Liver (tissue), 8 donors: ENCODE measurements at regions not wholly inside any gene's neighbourhood (a gene's known extent, or its start where the extent isn't known, plus 50 kb on each side); places are given as distances from the start of the nearest gene placed in this dataset.

Source experiments
- DNase-seq: peaks from one replicate; pipeline ENCODE4 v3.0.0-alpha.2; 2017; ENCODE audit warnings: low spot score
- H3K27ac ChIP-seq, 2 donors: one replicate each; pipeline ENCODE4 v1.7.0; 2013; ENCODE audit warnings: inconsistent platforms in 2 of 2, low read length in 2 of 2, control low read depth in 1 of 2, low read depth in 1 of 2, mild to moderate bottlenecking in 1 of 2
- H3K27me3 ChIP-seq, 4 donors: one replicate each; pipeline versions ENCODE4 v1.6.1 to v1.7.0; 2013; ENCODE audit warnings: low read length in 3 of 4, inconsistent platforms in 1 of 4, mild to moderate bottlenecking in 1 of 4, moderate library complexity in 1 of 4; ENCODE audit not compliant: control insufficient read depth in 4 of 4, insufficient read depth in 4 of 4
- H3K36me3 ChIP-seq, 4 donors: one replicate each; pipeline versions ENCODE4 v1.6.1 to v1.7.0; 2013; ENCODE audit warnings: low read length in 3 of 4, mild to moderate bottlenecking in 3 of 4, low read depth in 1 of 4, moderate library complexity in 1 of 4; ENCODE audit not compliant: control insufficient read depth in 4 of 4, insufficient read depth in 3 of 4
- H3K4me1 ChIP-seq, 4 donors: one replicate each; pipeline versions ENCODE4 v1.6.1 to v1.7.0; 2013; ENCODE audit warnings: low read length in 3 of 4, mild to moderate bottlenecking in 3 of 4, moderate library complexity in 1 of 4; ENCODE audit not compliant: control insufficient read depth in 4 of 4, insufficient read depth in 4 of 4
- H3K4me3 ChIP-seq, 3 donors: one replicate each; pipeline versions ENCODE4 v1.6.1 to v1.7.0; 2013; ENCODE audit warnings: low read length in 3 of 3, control low read depth in 1 of 3, low read depth in 1 of 3, mild to moderate bottlenecking in 1 of 3
- H3K9ac ChIP-seq, 2 donors: one replicate each; pipeline ENCODE4 v1.7.0; 2013; ENCODE audit warnings: low read length in 2 of 2, mild to moderate bottlenecking in 2 of 2, moderate library complexity in 2 of 2, control low read depth in 1 of 2, low read depth in 1 of 2
- H3K9me3 ChIP-seq, 4 donors: one replicate each; pipeline versions ENCODE4 v1.6.1 to v1.7.0; 2013; ENCODE audit warnings: low read length in 3 of 4; ENCODE audit not compliant: control insufficient read depth in 4 of 4
- CTCF ChIP-seq: fragments of 150-350 bp; IDR thresholded peaks from 2 replicates; pipeline ENCODE4 v1.5.1; 2017; ENCODE audit warnings: improper control_type of control experiment, low read depth, low read length; ENCODE audit not compliant: missing input control
- EGR1 ChIP-seq, 2 donors: IDR thresholded peaks; 2 replicates each; pipeline ENCODE4 v1.6.1; 2016 to 2018; ENCODE audit warnings: antibody characterized with exemption in 2 of 2, low read depth in 2 of 2
- FOXA1 ChIP-seq: IDR thresholded peaks from 2 replicates; pipeline ENCODE4 v1.6.1; 2016; ENCODE audit warnings: antibody characterized with exemption
- FOXA2 ChIP-seq: IDR thresholded peaks from 2 replicates; pipeline ENCODE4 v1.6.1; 2016; ENCODE audit warnings: antibody characterized with exemption
- GABPA ChIP-seq, 2 donors: IDR thresholded peaks in 1 of 2; conservative IDR thresholded peaks in 1 of 2; 2 replicates each; pipeline ENCODE4 v1.6.1; 2016; ENCODE audit warnings: antibody characterized with exemption in 2 of 2, mild to moderate bottlenecking in 1 of 2, moderate library complexity in 1 of 2
- HNF4A ChIP-seq, 2 donors: conservative IDR thresholded peaks; 2 replicates each; pipeline ENCODE4 v1.6.1; 2016; ENCODE audit warnings: antibody characterized with exemption in 2 of 2, mild to moderate bottlenecking in 2 of 2
- HNF4G ChIP-seq: IDR thresholded peaks from 2 replicates; pipeline ENCODE4 v1.6.1; 2016; ENCODE audit warnings: antibody characterized with exemption
- JUND ChIP-seq, 2 donors: IDR thresholded peaks; 2 replicates each; pipeline ENCODE4 v1.6.1; 2016; ENCODE audit warnings: antibody characterized with exemption in 2 of 2
- NR2F2 ChIP-seq: IDR thresholded peaks from 2 replicates; pipeline ENCODE4 v1.6.1; 2016; ENCODE audit warnings: antibody characterized with exemption
- RAD21 ChIP-seq, 2 donors: IDR thresholded peaks; 2 replicates each; pipeline ENCODE4 v1.6.1; 2016; ENCODE audit warnings: antibody characterized with exemption in 2 of 2, mild to moderate bottlenecking in 2 of 2
- RXRA ChIP-seq, 2 donors: IDR thresholded peaks; 2 replicates each; pipeline ENCODE4 v1.6.1; 2017 to 2018; ENCODE audit warnings: antibody characterized with exemption in 2 of 2, mild to moderate bottlenecking in 1 of 2
- SP1 ChIP-seq: IDR thresholded peaks from 2 replicates; pipeline ENCODE4 v1.6.1; 2018; ENCODE audit warnings: antibody characterized with exemption, mild to moderate bottlenecking
- TAF1 ChIP-seq: conservative IDR thresholded peaks from 2 replicates; pipeline ENCODE4 v1.6.1; 2016; ENCODE audit warnings: antibody characterized with exemption, mild to moderate bottlenecking
- YY1 ChIP-seq: IDR thresholded peaks from 2 replicates; pipeline ENCODE4 v1.6.1; 2016; ENCODE audit warnings: antibody characterized with exemption, mild to moderate bottlenecking
- WGBS: extraction: QIAGEN DNeasy Blood & Tissue Kit; methylation state at CpG from one replicate; pipeline ENCODE4 v1.1.7; 2013; 5-methylcytosine and 5-hydroxymethylcytosine counted together
- TF ChIP-seq, protein P1 (sequence below): IDR thresholded peaks from 2 replicates; pipeline ENCODE4 v1.6.1; 2016; ENCODE audit warnings: antibody characterized with exemption
- TF ChIP-seq, protein P2 (sequence below): IDR thresholded peaks from 2 replicates; pipeline ENCODE4 v1.6.1; 2016; ENCODE audit warnings: antibody characterized with exemption
- TF ChIP-seq, protein P3 (sequence below): IDR thresholded peaks from 2 replicates; pipeline ENCODE4 v1.6.1; 2016; ENCODE audit warnings: antibody characterized with exemption
- donor health status: healthy.
- donor health status: healthy.
- donor health status: healthy.
- donor health status: healthy.
- donor health status: healthy.

GRCh38 chr4:134628066-134628465, 426.5 kb upstream of the PABPC4L start:
- TF ChIP-seq JUND (IDR thresholded peaks at IDR 0.05) (no peak), TAF1 (no peak), YY1 (no peak), FOXA2 (no peak), HNF4A (conservative IDR thresholded peaks at IDR 0.05) (no peak), SP1 (no peak)
- TF ChIP-seq, protein P1, sequence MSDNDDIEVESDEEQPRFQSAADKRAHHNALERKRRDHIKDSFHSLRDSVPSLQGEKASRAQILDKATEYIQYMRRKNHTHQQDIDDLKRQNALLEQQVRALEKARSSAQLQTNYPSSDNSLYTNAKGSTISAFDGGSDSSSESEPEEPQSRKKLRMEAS = no peak
- H3K27me3 ChIP-seq = no peaks in the 10 kb centered on the region
- peaks cover 0 to 1% (median 0%) of the 10 kb centered on the region in 4 donors for H3K9me3 ChIP-seq
- H3K4me3 ChIP-seq = no peak overlapping the region
- H3K4me1 ChIP-seq = no peaks in the 10 kb centered on the region
- H3K27ac ChIP-seq = no peak overlapping the region
- DNase-seq = no peak
- H3K9ac ChIP-seq = no peak overlapping the region
- H3K36me3 ChIP-seq = no peaks in the 10 kb centered on the region

DNA sequence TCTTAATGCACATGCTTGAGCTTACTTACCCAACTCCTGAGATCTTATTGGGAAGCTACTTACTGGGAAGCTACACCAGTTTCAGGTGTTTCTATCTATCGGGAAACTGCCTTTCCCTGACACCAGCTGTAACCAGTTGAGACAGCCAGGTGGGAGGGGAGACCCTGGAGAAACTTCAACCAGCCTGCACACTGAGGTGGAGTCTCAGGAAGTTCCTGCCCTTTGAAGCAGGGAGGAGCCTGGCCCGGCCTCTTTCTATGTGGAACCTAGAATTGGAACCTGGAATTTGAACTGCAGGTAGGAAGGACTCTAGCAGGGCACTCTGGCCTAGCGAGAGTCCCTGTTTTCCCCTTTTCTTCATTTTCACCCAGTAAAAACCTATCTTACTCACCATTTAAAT, 425.8 kb upstream of the PABPC4L start:
- TF ChIP-seq TAF1 (no peak), HNF4A (conservative IDR thresholded peaks at IDR 0.05) (no peak), EGR1 (IDR thresholded peaks at IDR 0.05; ENCODE audit: low read depth in 2 of 2) (no peak), RXRA (IDR thresholded peaks at IDR 0.05) (no peak), FOXA1 (no peak), RAD21 (IDR thresholded peaks at IDR 0.05) (no peak), FOXA2 (no peak), GABPA (IDR thresholded peaks at IDR 0.05 in 1 of 2, conservative IDR thresholded peaks at IDR 0.05 in 1 of 2) (no peak), HNF4G (no peak), JUND (IDR thresholded peaks at IDR 0.05) (no peak), CTCF (no peak), YY1 (no peak), NR2F2 (no peak)
- TF ChIP-seq, protein P2, sequence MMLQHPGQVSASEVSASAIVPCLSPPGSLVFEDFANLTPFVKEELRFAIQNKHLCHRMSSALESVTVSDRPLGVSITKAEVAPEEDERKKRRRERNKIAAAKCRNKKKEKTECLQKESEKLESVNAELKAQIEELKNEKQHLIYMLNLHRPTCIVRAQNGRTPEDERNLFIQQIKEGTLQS = no peak
- TF ChIP-seq, protein P3, sequence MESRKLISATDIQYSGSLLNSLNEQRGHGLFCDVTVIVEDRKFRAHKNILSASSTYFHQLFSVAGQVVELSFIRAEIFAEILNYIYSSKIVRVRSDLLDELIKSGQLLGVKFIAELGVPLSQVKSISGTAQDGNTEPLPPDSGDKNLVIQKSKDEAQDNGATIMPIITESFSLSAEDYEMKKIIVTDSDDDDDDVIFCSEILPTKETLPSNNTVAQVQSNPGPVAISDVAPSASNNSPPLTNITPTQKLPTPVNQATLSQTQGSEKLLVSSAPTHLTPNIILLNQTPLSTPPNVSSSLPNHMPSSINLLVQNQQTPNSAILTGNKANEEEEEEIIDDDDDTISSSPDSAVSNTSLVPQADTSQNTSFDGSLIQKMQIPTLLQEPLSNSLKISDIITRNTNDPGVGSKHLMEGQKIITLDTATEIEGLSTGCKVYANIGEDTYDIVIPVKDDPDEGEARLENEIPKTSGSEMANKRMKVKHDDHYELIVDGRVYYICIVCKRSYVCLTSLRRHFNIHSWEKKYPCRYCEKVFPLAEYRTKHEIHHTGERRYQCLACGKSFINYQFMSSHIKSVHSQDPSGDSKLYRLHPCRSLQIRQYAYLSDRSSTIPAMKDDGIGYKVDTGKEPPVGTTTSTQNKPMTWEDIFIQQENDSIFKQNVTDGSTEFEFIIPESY = no peak
- no peak overlapping the region for H3K4me3 ChIP-seq
- 67% methylated on average over 3 of the region's 3 CpGs for WGBS
- no peak overlapping the region for H3K27ac ChIP-seq
- no peak for DNase-seq
- no peaks in the 10 kb centered on the region for H3K36me3 ChIP-seq
- H3K9me3 ChIP-seq = peaks cover 0 to 1% (median 0%) of the 10 kb centered on the region in 4 donors
- H3K4me1 ChIP-seq = no peaks in the 10 kb centered on the region
- no peak overlapping the region for H3K9ac ChIP-seq
- no peaks in the 10 kb centered on the region for H3K27me3 ChIP-seq
